ENCODE measurements at regions not wholly inside any gene's neighbourhood (a gene's known extent, or its start where the extent isn't known, plus 50 kb on each side); places are given as distances from the start of the nearest gene placed in this dataset.
A peak's percentile ranks its signal among the peaks of the same experiment; 100 is the strongest.

- no peak for DNase-seq
Observed at GRCh38 chr2:117512307-117512706, 302.2 kb upstream of the DDX18 start.

DNA sequence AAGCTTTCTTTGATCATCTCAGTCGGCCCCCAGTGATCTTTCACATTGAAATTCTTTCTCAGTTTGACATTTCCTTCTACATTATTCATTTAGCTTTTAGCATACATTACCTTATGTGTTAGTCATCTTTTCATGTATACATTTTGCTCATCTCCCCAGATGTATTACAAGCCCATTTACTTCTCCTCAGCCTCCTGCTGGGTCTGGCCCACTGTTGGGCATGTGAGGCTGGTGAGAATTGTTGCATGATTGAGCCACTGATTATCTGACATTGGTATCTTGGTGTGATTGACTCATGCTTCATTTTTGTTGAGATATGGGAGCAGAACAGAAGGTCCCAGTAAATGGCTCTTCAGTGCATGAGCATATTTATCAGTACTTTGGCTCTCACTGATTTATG is 300.1 kb upstream of the DDX18 start:
- no peak for DNase-seq

DNA sequence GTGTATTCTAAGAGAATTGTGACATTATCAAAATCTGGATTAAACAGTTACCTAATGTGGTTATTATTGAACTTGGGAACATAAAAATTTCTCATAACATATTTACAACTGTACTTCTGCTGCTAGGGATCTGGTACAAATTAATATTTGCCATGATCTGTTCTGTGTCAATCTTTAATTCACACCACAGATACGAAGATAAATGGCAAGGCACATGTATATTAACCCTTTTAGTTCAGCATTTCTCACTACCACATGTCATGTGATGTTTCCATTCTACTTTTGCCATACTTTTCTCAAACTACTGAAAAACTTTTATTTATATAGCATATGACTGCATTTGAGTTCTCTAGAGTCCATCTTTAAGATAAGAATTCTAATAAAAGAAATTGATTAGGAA is 295.3 kb upstream of the DDX18 start:
- DNase-seq, result no peak

DNA sequence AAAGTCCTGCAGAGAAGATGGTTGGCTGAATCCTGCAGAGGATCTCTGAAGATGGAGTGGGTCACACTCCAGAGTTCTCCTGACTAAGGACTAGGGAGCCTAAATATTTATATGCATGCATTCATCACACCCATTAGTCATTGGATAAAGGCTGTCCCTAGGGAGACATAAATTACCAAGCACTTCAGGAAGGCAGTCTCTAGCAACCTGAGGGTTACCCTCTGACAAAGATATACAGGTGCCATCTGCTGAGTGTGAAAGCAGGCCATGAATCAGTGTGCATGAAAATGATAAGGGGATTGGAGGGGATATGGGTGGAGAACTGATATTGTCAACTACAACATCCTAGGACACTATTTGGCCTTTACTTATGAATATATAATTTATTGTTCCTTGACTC is 294.8 kb upstream of the DDX18 start:
- no peak for DNase-seq

DNA sequence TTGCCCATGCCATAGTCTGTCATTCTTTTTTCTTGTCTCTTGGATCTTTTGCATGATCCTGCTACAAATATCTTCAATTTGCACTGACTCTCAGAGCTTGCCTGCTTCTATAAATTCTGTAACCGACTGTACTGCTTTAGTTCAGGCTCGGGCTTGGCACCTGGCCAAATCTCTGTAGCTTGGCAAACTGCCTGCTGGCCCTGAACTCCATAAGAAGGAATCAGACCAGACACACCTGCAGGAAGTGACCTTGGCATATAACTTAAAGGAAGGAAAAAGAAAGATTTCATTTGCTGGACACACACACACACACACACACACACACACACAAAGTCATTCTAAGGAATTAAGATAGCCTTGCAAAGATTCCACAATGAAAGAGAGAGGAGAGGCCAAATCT is 291.2 kb upstream of the DDX18 start:
- peak in 10 of 58 donors; percentile 1 to 37 (median 8) for DNase-seq

DNA sequence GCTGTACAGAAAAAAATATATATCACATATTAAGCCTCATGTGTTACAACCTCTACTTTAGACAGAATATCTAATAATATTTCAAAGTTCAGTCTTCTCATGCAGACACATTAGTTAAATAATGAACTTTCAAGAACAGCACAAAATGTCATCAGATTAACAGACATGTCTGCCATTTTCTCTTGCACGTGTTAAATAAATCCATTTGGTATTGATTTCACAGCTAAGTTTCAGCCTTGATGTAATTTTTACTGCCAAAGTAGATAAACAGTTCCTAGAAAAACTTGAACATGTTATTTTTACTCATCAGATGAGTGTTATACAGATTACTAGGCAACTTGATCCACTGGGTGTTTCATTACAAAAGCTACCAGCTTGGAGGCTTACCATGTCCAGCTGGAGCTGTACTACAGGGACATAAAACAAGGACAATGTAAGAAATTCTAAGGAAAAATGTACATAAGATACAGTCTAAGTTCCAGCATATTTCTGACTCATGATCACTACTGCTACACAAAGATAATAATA is 290.7 kb upstream of the DDX18 start:
- DNase-seq, result peak in 1 of 58 donors; percentile 10

GRCh38 chr2:117536139-117536538 is 278.4 kb upstream of the DDX18 start:
- DNase-seq, result no peak

- DNase-seq, result no peak
Observed at GRCh38 chr2:117537032-117537431, 277.5 kb upstream of the DDX18 start.

GRCh38 chr2:117551858-117552257 is 262.6 kb upstream of the DDX18 start:
- no peak for DNase-seq

- no peak for DNase-seq
Observed at GRCh38 chr2:117553448-117553847, 261.0 kb upstream of the DDX18 start.

DNA sequence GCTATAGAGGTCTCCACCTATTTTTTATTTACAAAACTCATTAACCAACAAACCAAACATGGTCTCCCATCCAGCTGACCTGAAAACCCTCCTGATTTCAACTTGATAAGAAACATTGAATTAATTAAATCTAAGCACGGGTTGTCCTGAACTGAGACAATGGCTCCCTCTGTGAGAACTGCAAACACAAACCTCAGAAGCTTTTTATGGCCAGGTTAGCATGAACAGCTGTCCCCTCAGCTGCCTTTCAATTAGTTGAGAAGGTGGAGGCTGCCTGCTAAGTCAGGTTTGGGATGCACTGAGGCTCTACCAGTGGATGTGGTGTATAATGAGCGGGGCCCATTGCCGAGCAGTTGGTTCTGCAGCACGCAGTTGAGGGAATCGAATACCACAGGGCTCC is 258.5 kb upstream of the DDX18 start:
- no peak for DNase-seq

DNA sequence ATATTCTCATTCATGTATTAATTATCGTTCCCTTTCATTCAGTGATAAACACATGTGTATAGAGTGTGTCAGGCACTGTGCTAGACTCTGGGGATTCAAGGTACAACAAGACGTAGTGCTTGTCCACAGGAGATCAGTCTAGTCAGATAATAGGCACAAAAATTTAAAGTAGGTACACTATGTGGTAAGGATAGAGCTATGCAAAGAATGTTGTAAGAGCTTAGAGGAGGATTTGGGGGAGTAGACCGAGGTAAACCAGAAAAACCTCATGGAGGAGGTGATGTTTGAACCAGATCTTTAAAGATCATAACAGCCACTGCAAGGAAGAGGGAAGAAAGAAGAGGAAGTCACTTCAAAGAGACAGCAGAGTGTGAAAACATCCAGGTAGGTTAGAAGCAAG is 256.9 kb upstream of the DDX18 start:
- no peak for DNase-seq

- DNase-seq, result no peak
Observed at GRCh38 chr2:117562654-117563053, 251.8 kb upstream of the DDX18 start.

DNA sequence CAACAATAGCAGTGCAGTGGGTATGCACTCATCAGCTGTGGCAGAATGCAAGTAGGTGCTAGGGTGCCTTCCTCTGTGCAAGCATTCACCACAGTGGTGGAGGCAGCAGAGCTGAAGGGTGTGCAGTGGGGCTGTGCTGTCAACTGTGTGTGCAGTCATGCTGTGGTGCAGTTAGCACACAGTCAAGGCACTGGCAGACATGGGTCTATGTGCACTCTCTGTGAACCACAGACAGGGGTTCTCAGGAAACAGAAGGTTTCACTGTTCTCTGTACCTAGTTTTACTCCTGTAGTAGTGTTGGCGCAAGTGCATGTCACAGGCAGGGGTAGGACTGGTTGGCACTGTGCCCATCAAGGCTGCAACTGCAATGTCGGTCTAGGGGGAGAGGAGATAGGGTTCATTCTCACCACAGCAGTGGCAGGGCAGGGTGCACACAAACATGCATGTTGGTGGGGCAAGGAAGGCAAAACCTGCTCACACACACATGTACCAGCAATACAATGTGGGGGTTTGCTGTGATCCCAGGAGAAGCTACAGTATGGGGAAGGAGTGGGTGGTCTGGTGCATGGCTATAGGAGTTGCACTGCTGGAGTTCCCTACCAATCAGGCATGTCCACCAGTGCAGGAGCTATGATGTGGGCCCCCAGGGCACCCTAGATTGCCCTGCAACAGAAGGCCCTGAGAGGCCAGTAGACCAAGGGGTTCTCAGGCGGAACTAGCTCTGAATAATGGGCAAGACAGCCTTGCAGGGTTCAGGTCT is 242.7 kb upstream of the DDX18 start:
- no peak for DNase-seq

DNA sequence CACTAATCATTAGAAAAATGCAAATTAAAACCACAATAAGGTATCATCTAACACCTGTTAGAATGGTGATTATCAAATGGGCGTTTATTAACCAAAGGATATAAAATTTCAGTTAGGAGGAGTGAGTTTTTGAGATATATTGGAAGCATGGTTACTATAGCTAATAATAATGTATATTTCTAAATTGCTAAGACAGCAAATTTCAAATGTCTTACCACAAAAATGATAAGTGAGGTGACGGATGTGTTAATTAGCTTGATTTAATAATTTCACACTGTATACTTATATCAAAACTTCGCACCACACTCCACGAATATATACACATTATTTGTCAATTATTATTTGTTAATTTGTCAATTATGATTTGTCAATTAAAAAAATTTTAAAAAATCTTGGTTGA is 227.2 kb upstream of the DDX18 start:
- DNase-seq, result no peak

- no peak for DNase-seq
Observed at GRCh38 chr2:117603060-117603459, 211.4 kb upstream of the DDX18 start.

DNA sequence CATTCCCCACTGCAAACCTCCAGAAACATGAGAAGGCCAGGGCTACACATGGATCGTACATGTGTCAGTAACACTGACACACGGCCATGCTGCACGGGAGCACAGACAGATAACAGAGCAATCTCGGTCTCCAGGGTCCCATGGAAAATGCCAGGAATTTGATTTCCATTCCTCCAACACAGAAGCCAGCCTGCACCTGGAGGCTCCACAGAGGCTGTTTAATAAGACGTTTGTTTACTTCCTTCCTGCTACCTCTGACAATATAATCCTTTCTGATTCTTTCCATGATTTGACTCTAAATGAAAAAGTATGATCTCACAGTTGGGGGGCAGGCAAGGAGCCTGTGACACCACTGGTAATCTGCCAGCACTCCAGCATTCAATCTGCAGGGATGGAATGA is 210.9 kb upstream of the DDX18 start:
- no peak for DNase-seq

- DNase-seq, result no peak
Observed at GRCh38 chr2:117607202-117607601, 207.3 kb upstream of the DDX18 start.

GRCh38 chr2:117613101-117613500 is 201.4 kb upstream of the DDX18 start:
- DNase-seq, result no peak

GRCh38 chr2:117614296-117614695 is 200.2 kb upstream of the DDX18 start:
- DNase-seq, result no peak

- no peak for DNase-seq
Observed at GRCh38 chr2:117614823-117615534, 199.5 kb upstream of the DDX18 start.

- no peak for DNase-seq
Observed at GRCh38 chr2:117618607-117619006, 195.9 kb upstream of the DDX18 start.

DNA sequence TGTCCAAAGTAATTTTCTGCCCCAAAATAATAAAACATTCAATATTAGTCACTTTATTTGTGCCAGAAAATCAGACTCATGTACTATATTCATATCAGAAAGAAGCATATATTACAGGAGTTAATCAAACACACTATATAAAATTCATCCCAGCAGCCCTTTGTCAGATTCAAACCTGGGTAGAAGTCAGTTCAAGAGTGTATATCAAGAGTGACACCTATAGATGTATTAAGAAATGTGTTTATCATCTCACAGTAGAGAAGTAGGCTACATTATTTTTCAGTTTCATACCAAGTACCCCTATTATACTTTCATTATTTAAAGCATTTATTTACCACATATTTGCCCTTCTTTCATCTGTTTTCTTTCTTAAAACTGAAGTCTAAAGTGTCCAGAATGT is 193.2 kb upstream of the DDX18 start:
- DNase-seq, result no peak
